ENCODE measurements at regions not wholly inside any gene's neighbourhood (a gene's known extent, or its start where the extent isn't known, plus 50 kb on each side); places are given as distances from the start of the nearest gene placed in this dataset.

GRCh38 chr12:13478650-13479181 lies 282.2 kb downstream of the EMP1 start:
- no peaks in the 10 kb centered on the region for H3K4me1 ChIP-seq
- H3K27me3 ChIP-seq = peaks cover 0 to 12% (median 0%) of the 10 kb centered on the region in 7 donors
- no peak overlapping the region for H3K27ac ChIP-seq
- 86 to 87% methylated on average over 6 of the region's 6 CpGs for WGBS, 2 donors
- intact Hi-C loops (cut with DNase I) = no loop called here
- H3K4me3 ChIP-seq = no peak overlapping the region
- H3K36me3 ChIP-seq = no peaks in the 10 kb centered on the region
- ATAC-seq = no peak
- DNase-seq = no peak
- H3K9me3 ChIP-seq = no peaks in the 10 kb centered on the region
- no peak for TF ChIP-seq CTCF (IDR thresholded peaks at IDR 0.05)

DNA sequence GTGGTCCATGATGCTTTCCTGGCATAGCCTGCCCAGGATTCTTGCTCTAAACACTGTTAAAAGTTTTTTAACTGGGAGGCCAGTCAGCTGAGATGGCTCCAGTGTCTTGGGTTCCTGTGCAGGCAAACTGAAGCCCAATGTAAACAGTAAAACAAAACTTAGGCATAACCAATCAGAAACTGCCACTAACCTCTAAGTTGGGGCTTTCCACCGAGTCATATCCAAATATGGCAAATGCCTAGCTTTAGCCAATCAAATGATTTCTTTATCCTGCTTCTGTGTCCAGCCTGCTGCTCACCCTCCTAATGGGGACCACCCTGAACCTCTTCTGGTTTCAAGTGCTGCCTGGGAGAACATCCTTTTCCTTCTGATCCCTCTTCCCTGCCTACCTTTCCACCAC lies 277.9 kb downstream of the EMP1 start:
- H3K9me3 ChIP-seq = no peaks in the 10 kb centered on the region
- H3K36me3 ChIP-seq = no peaks in the 10 kb centered on the region
- ATAC-seq (no peak), DNase-seq (no peak)
- H3K27me3 ChIP-seq = peaks cover 0 to 27% (median 5%) of the 10 kb centered on the region in 7 donors
- no peaks in the 10 kb centered on the region for H3K4me1 ChIP-seq
- H3K27ac ChIP-seq = no peak overlapping the region
- 83 to 96% methylated on average over 1 of the region's 1 CpG for WGBS, 2 donors
- intact Hi-C loops (cut with DNase I) = no loop called here
- TF ChIP-seq CTCF (IDR thresholded peaks at IDR 0.05) = no peak
- H3K4me3 ChIP-seq = no peak overlapping the region

GRCh38 chr12:13472690-13473089 lies 276.2 kb downstream of the EMP1 start:
- intact Hi-C loops (cut with DNase I) = no loop called here
- TF ChIP-seq CTCF (IDR thresholded peaks at IDR 0.05) = no peak
- 88 to 90% methylated on average over 5 of the region's 5 CpGs for WGBS, 2 donors

GRCh38 chr12:13471471-13471870 lies 274.9 kb downstream of the EMP1 start:
- no peak overlapping the region for H3K4me3 ChIP-seq
- H3K27me3 ChIP-seq = peaks cover 0 to 37% (median 7%) of the 10 kb centered on the region in 7 donors
- DNase-seq = no peak
- H3K36me3 ChIP-seq = no peaks in the 10 kb centered on the region
- no peak for ATAC-seq
- H3K4me1 ChIP-seq = no peaks in the 10 kb centered on the region
- 89 to 92% methylated on average over 6 of the region's 6 CpGs for WGBS, 2 donors
- H3K9me3 ChIP-seq = no peaks in the 10 kb centered on the region
- intact Hi-C loops (cut with DNase I) = no loop called here
- H3K27ac ChIP-seq = no peak overlapping the region
- no peak for TF ChIP-seq CTCF (IDR thresholded peaks at IDR 0.05)

More at GRCh38 chr12:13472690-13473089, 276.2 kb downstream of the EMP1 start:
- H3K9me3 ChIP-seq = no peaks in the 10 kb centered on the region
- no peaks in the 10 kb centered on the region for H3K4me1 ChIP-seq
- ATAC-seq = no peak
- H3K36me3 ChIP-seq = no peaks in the 10 kb centered on the region
- DNase-seq = no peak
- peaks cover 0 to 33% (median 7%) of the 10 kb centered on the region in 7 donors for H3K27me3 ChIP-seq
- H3K4me3 ChIP-seq = no peak overlapping the region
- H3K27ac ChIP-seq = no peak overlapping the region
